Astrocyte (in vitro differentiated cells and primary cell): ENCODE measurements at regions not wholly inside any gene's neighbourhood (a gene's known extent, or its start where the extent isn't known, plus 50 kb on each side); places are given as distances from the start of the nearest gene placed in this dataset.

Experiments used
- DNase-seq: peaks from one replicate; pipeline ENCODE4 v3.0.0-alpha.2; 2010; ENCODE audit warnings: low read depth
- FAIRE-seq: peaks from 2 replicates; lab custom pipeline; 2011; peaks lifted over from hg19 to GRCh38; lab: Jason Lieb, UNC
- H2AFZ ChIP-seq: 2 replicates; pipeline ENCODE4 v1.6.0; 2012; ENCODE audit warnings: low read depth, low read length, inconsistent platforms
- H3K27ac ChIP-seq: 2 replicates; pipeline ENCODE4 v1.5.1; 2011; ENCODE audit warnings: low read depth, low read length, inconsistent platforms
- H3K27me3 ChIP-seq: 2 replicates; pipeline ENCODE4 v1.6.0; 2011; ENCODE audit warnings: low read length, inconsistent platforms; ENCODE audit not compliant: insufficient read depth
- H3K36me3 ChIP-seq: 2 replicates; pipeline ENCODE4 v1.5.1; 2011; ENCODE audit warnings: low read length, inconsistent platforms; ENCODE audit not compliant: insufficient read depth
- H3K4me1 ChIP-seq: 2 replicates; pipeline ENCODE4 v1.5.1; 2011; ENCODE audit warnings: low read length, inconsistent platforms; ENCODE audit not compliant: insufficient read depth
- H3K4me2 ChIP-seq: 2 replicates; pipeline ENCODE4 v1.6.0; 2012; ENCODE audit warnings: low read length, inconsistent platforms
- H3K4me3 ChIP-seq: 2 replicates; pipeline ENCODE4 v1.5.1; 2011; ENCODE audit warnings: low read depth, mild to moderate bottlenecking, low read length, inconsistent platforms; ENCODE audit not compliant: insufficient read depth
- H3K79me2 ChIP-seq: 2 replicates; pipeline ENCODE4 v1.6.0; 2012; ENCODE audit warnings: mild to moderate bottlenecking, low read length, inconsistent platforms; ENCODE audit not compliant: insufficient read depth
- H3K9ac ChIP-seq: 2 replicates; pipeline ENCODE4 v1.6.0; 2012; ENCODE audit warnings: mild to moderate bottlenecking, low read length, inconsistent platforms
- H3K9me3 ChIP-seq: 2 replicates; pipeline ENCODE4 v1.5.1; 2012; ENCODE audit warnings: low read depth, mild to moderate bottlenecking, low read length, inconsistent platforms; ENCODE audit not compliant: insufficient read depth
- H4K20me1 ChIP-seq: 2 replicates; pipeline ENCODE4 v1.6.0; 2012; ENCODE audit warnings: low read length, inconsistent platforms; ENCODE audit not compliant: insufficient read depth
- H3K27ac Mint-ChIP-seq: one replicate; pipeline ENCODE4 v1.8.0; 2021; ENCODE audit warnings: mild to moderate bottlenecking, mixed read lengths; ENCODE audit not compliant: unreplicated experiment
- H3K27me3 Mint-ChIP-seq: one replicate; pipeline ENCODE4 v1.8.0; 2021; ENCODE audit warnings: low read depth, mixed read lengths; ENCODE audit not compliant: unreplicated experiment
- H3K36me3 Mint-ChIP-seq: one replicate; pipeline ENCODE4 v1.8.0; 2021; ENCODE audit warnings: low read depth, mixed read lengths; ENCODE audit not compliant: unreplicated experiment
- H3K4me1 Mint-ChIP-seq: one replicate; pipeline ENCODE4 v1.8.0; 2021; ENCODE audit warnings: low read depth, mixed read lengths; ENCODE audit not compliant: unreplicated experiment
- H3K4me3 Mint-ChIP-seq: one replicate; pipeline ENCODE4 v1.8.0; 2021; ENCODE audit warnings: mild to moderate bottlenecking, moderate library complexity, mixed read lengths; ENCODE audit not compliant: unreplicated experiment
- H3K9me3 Mint-ChIP-seq: one replicate; pipeline ENCODE4 v1.8.0; 2021; ENCODE audit warnings: mild to moderate bottlenecking, mixed read lengths; ENCODE audit not compliant: unreplicated experiment
- CTCF ChIP-seq: IDR thresholded peaks from 2 replicates; pipeline ENCODE4 v1.5.1; 2011; ENCODE audit warnings: low read depth, mild to moderate bottlenecking, inconsistent platforms, low read length, moderate library complexity; ENCODE audit not compliant: insufficient read depth
- EZH2 ChIP-seq: IDR thresholded peaks from 2 replicates; pipeline ENCODE4 v1.6.1; 2012; ENCODE audit warnings: mild to moderate bottlenecking, low read length, inconsistent platforms; ENCODE audit not compliant: insufficient read depth

GRCh38 chr20:52432740-52433139 is 241.2 kb upstream of the ZFP64 start:
- no peaks in the 10 kb centered on the region for H3K79me2 ChIP-seq
- H3K36me3 Mint-ChIP-seq = no peaks in the 10 kb centered on the region
- no peaks in the 10 kb centered on the region for H3K9me3 Mint-ChIP-seq
- H3K27me3 ChIP-seq = no peaks in the 10 kb centered on the region
- no peak overlapping the region for H3K4me3 Mint-ChIP-seq
- H3K4me1 Mint-ChIP-seq = no peaks in the 10 kb centered on the region
- H3K4me1 ChIP-seq = no peaks in the 10 kb centered on the region
- H3K9ac ChIP-seq = no peak overlapping the region
- no peak for DNase-seq
- H3K27ac ChIP-seq = no peak overlapping the region
- no peaks in the 10 kb centered on the region for H3K9me3 ChIP-seq
- no peak overlapping the region for H2AFZ ChIP-seq
- H4K20me1 ChIP-seq = no peaks in the 10 kb centered on the region
- no peak overlapping the region for H3K4me3 ChIP-seq
- no peaks in the 10 kb centered on the region for H3K36me3 ChIP-seq
- no peaks in the 10 kb centered on the region for H3K27me3 Mint-ChIP-seq
- no peak for FAIRE-seq
- H3K27ac Mint-ChIP-seq = no peak overlapping the region
- H3K4me2 ChIP-seq = no peak overlapping the region
- TF ChIP-seq EZH2 (no peak), CTCF (no peak)

- no peaks in the 10 kb centered on the region for H3K36me3 Mint-ChIP-seq
- no peak overlapping the region for H3K27ac ChIP-seq
- no peak overlapping the region for H3K4me2 ChIP-seq
- DNase-seq (no peak), FAIRE-seq (no peak)
- no peaks in the 10 kb centered on the region for H4K20me1 ChIP-seq
- no peaks in the 10 kb centered on the region for H3K9me3 ChIP-seq
- H3K9ac ChIP-seq = no peak overlapping the region
- H3K4me1 ChIP-seq = no peaks in the 10 kb centered on the region
- no peaks in the 10 kb centered on the region for H3K9me3 Mint-ChIP-seq
- H3K27me3 ChIP-seq = no peaks in the 10 kb centered on the region
- H3K4me1 Mint-ChIP-seq = no peaks in the 10 kb centered on the region
- H3K4me3 ChIP-seq = no peak overlapping the region
- no peak for TF ChIP-seq CTCF
- TF ChIP-seq EZH2 = no peak
- H3K79me2 ChIP-seq = no peaks in the 10 kb centered on the region
- no peak overlapping the region for H3K4me3 Mint-ChIP-seq
- H3K27me3 Mint-ChIP-seq = no peaks in the 10 kb centered on the region
- H3K27ac Mint-ChIP-seq = no peak overlapping the region
- H2AFZ ChIP-seq = no peak overlapping the region
- no peaks in the 10 kb centered on the region for H3K36me3 ChIP-seq
Observed at GRCh38 chr20:52429029-52429428, 237.4 kb upstream of the ZFP64 start.

GRCh38 chr20:52427960-52428359 is 236.4 kb upstream of the ZFP64 start:
- H3K27ac ChIP-seq = no peak overlapping the region
- H3K4me3 ChIP-seq = no peak overlapping the region
- no peaks in the 10 kb centered on the region for H3K4me1 ChIP-seq
- peaks cover 7% of the 10 kb centered on the region for H3K9me3 ChIP-seq
- H3K27ac Mint-ChIP-seq = no peak overlapping the region
- H2AFZ ChIP-seq = no peak overlapping the region
- no peak overlapping the region for H3K4me3 Mint-ChIP-seq
- no peak overlapping the region for H3K9ac ChIP-seq
- no peaks in the 10 kb centered on the region for H3K79me2 ChIP-seq
- H3K4me2 ChIP-seq = no peak overlapping the region
- no peaks in the 10 kb centered on the region for H3K36me3 Mint-ChIP-seq
- no peaks in the 10 kb centered on the region for H3K27me3 Mint-ChIP-seq
- TF ChIP-seq EZH2 (no peak), CTCF (no peak)
- no peaks in the 10 kb centered on the region for H3K4me1 Mint-ChIP-seq
- peaks cover 5% of the 10 kb centered on the region for H4K20me1 ChIP-seq
- DNase-seq = no peak
- no peak for FAIRE-seq
- no peaks in the 10 kb centered on the region for H3K9me3 Mint-ChIP-seq
- H3K27me3 ChIP-seq = no peaks in the 10 kb centered on the region
- no peaks in the 10 kb centered on the region for H3K36me3 ChIP-seq
